ENCODE measurements at regions not wholly inside any gene's neighbourhood (a gene's known extent, or its start where the extent isn't known, plus 50 kb on each side); places are given as distances from the start of the nearest gene placed in this dataset.

DNA sequence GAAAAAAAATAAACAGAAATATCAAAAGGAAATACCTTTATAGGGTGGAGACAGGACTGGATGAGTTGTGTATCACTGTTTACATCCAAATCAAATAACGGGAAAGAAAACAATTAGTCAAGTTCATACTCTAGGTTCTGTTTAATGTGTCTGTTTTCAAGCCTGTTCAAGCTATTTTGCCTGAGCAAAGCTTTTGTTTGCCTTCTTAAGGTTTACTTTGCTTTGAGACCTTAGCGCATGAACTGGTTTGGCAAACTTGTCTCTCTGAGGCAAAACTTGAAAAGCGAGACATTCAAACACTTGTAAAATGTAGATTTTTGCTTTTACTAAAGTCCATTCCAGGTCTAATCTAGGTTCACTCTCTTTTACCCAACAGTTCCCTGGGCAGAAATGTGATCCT is 174.1 kb upstream of the RFX3 start:
- Histone ChIP-seq H2BK120ac (ENCODE audit: low read depth, low read length, poor library complexity, severe bottlenecking) (no peak overlapping the region), H2AK5ac (ENCODE audit: insufficient read length, low read length) (no peak overlapping the region), H2BK15ac (ENCODE audit: low read depth, low read length) (no peak overlapping the region), H2BK5ac (ENCODE audit: insufficient read length, low read length) (no peak overlapping the region), H2BK20ac (ENCODE audit: low read depth, low read length, poor library complexity, severe bottlenecking) (no peak overlapping the region), H3K9me3 (ENCODE audit: control insufficient read depth, low read depth, low read length) (no peaks in the 10 kb centered on the region), H3K27me3 (ENCODE audit: insufficient read depth, low read length) (no peaks in the 10 kb centered on the region), H3K4me2 (ENCODE audit: insufficient read depth, insufficient read length, low read length) (no peak overlapping the region), H3K23me2 (ENCODE audit: insufficient read length, low read depth, low read length, poor library complexity, severe bottlenecking) (no peaks in the 10 kb centered on the region), H3K4me1 (ENCODE audit: insufficient read depth, low read length) (peaks cover 4% of the 10 kb centered on the region), H3K4ac (ENCODE audit: low read depth, low read length) (no peak overlapping the region), H4K91ac (ENCODE audit: insufficient read length, low read depth, low read length) (no peak overlapping the region), H3K14ac (ENCODE audit: insufficient read depth, low read length) (no peak overlapping the region), H4K8ac (replicated peaks; ENCODE audit: insufficient read length, low read depth, low read length) (no peak overlapping the region), H3K9ac (ENCODE audit: extremely low read depth, insufficient read length, low read length) (no peak overlapping the region), H3T11ph (ENCODE audit: low read length) (no peak overlapping the region), H4K5ac (ENCODE audit: insufficient read length, low read depth, low read length) (no peak overlapping the region), H3K79me1 (ENCODE audit: insufficient read depth, low read depth, low read length, poor library complexity, severe bottlenecking) (no peaks in the 10 kb centered on the region), H2AFZ (ENCODE audit: low read length) (no peak overlapping the region), H4K20me1 (ENCODE audit: control insufficient read depth, insufficient read depth, insufficient read length) (no peaks in the 10 kb centered on the region), H3K79me2 (ENCODE audit: insufficient read depth, low read length) (no peaks in the 10 kb centered on the region), H3K18ac (ENCODE audit: insufficient read length, low read depth, low read length) (no peak overlapping the region), H3K23ac (ENCODE audit: insufficient read length, low read depth, low read length) (no peak overlapping the region), H3K56ac (ENCODE audit: insufficient read length, low read depth, low read length) (no peak overlapping the region), H2BK12ac (ENCODE audit: insufficient read length, low read depth, low read length) (no peak overlapping the region), H3K27ac (ENCODE audit: insufficient read length, low read depth, low read length) (no peak overlapping the region)
- Mint-ChIP-seq H3K4me3 (no peak overlapping the region), H3K4me1 (peaks cover 8 to 10% of the 10 kb centered on the region in 2 experiments), H3K9me3 (no peaks in the 10 kb centered on the region; a peak in 1 of 5 replicates), H3K36me3 (ENCODE audit: insufficient read depth in 1 of 3, low read depth in 3 of 3) (no peaks in the 10 kb centered on the region; a peak in 1 of 7 replicates), H3K27ac (no peak overlapping the region), H3K27me3 (ENCODE audit: low read depth) (peaks cover 7% of the 10 kb centered on the region)
- no peak for DNase-seq
- TF ChIP-seq, protein P1, sequence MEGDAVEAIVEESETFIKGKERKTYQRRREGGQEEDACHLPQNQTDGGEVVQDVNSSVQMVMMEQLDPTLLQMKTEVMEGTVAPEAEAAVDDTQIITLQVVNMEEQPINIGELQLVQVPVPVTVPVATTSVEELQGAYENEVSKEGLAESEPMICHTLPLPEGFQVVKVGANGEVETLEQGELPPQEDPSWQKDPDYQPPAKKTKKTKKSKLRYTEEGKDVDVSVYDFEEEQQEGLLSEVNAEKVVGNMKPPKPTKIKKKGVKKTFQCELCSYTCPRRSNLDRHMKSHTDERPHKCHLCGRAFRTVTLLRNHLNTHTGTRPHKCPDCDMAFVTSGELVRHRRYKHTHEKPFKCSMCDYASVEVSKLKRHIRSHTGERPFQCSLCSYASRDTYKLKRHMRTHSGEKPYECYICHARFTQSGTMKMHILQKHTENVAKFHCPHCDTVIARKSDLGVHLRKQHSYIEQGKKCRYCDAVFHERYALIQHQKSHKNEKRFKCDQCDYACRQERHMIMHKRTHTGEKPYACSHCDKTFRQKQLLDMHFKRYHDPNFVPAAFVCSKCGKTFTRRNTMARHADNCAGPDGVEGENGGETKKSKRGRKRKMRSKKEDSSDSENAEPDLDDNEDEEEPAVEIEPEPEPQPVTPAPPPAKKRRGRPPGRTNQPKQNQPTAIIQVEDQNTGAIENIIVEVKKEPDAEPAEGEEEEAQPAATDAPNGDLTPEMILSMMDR (conservative IDR thresholded peaks at IDR 0.05): no peak
- no CpG with 5 or more reads among the region's 3 CpGs for WGBS (ENCODE audit: extremely low coverage, insufficient read length, low lambda C conversion rate)

All from H9 (cell line).